ENCODE measurements at regions not wholly inside any gene's neighbourhood (a gene's known extent, or its start where the extent isn't known, plus 50 kb on each side); places are given as distances from the start of the nearest gene placed in this dataset.

GRCh38 chr18:39591649-39592048 is 2026.1 kb upstream of the CELF4 start:
- Histone ChIP-seq H3K4me3 (no peak overlapping the region), H3K27ac (no peak overlapping the region), H3K27me3 (no peaks in the 10 kb centered on the region), H3K4me1 (ENCODE audit: insufficient read depth) (no peaks in the 10 kb centered on the region), H3K36me3 (no peaks in the 10 kb centered on the region), H3K9me3 (no peaks in the 10 kb centered on the region)
- intact Hi-C loops (cut with DNase I) = no loop called here
- no peak for TF ChIP-seq CTCF (IDR thresholded peaks at IDR 0.05)
- no peak for TF ChIP-seq EP300 (IDR thresholded peaks at IDR 0.05)
- no peak for TF ChIP-seq POLR2A (IDR thresholded peaks at IDR 0.05)
- DNase-seq = no peak

GRCh38 chr18:39589496-39589895 is 2023.9 kb upstream of the CELF4 start:
- H3K36me3 ChIP-seq = no peaks in the 10 kb centered on the region

GRCh38 chr18:39587586-39587985 is 2022.0 kb upstream of the CELF4 start:
- H3K36me3 ChIP-seq = no peaks in the 10 kb centered on the region
- H3K27me3 ChIP-seq = no peaks in the 10 kb centered on the region
- H3K9me3 ChIP-seq = no peaks in the 10 kb centered on the region
- TF ChIP-seq EP300 (IDR thresholded peaks at IDR 0.05) (no peak), CTCF (IDR thresholded peaks at IDR 0.05) (no peak), POLR2A (IDR thresholded peaks at IDR 0.05) (no peak)
- H3K27ac ChIP-seq = no peak overlapping the region
- WGBS, 3 donors = 97 to 98% (median 97%) methylated on average over 1 of the region's 1 CpG
- H3K4me3 ChIP-seq = no peak overlapping the region
- no peak for DNase-seq
- H3K4me1 ChIP-seq (ENCODE audit: insufficient read depth) = no peaks in the 10 kb centered on the region
- intact Hi-C loops (cut with DNase I) = no loop called here

More at GRCh38 chr18:39589496-39589895, 2023.9 kb upstream of the CELF4 start:
- Histone ChIP-seq H3K4me1 (ENCODE audit: insufficient read depth) (no peaks in the 10 kb centered on the region), H3K27me3 (no peaks in the 10 kb centered on the region), H3K9me3 (no peaks in the 10 kb centered on the region), H3K27ac (no peak overlapping the region), H3K4me3 (no peak overlapping the region)
- DNase-seq = no peak
- TF ChIP-seq CTCF (IDR thresholded peaks at IDR 0.05) = no peak
- no peak for TF ChIP-seq POLR2A (IDR thresholded peaks at IDR 0.05)
- no peak for TF ChIP-seq EP300 (IDR thresholded peaks at IDR 0.05)
- intact Hi-C loops (cut with DNase I) = no loop called here

GRCh38 chr18:39586741-39587140 is 2021.1 kb upstream of the CELF4 start:
- H3K27me3 ChIP-seq = no peaks in the 10 kb centered on the region
- H3K4me1 ChIP-seq (ENCODE audit: insufficient read depth) = no peaks in the 10 kb centered on the region
- TF ChIP-seq POLR2A (IDR thresholded peaks at IDR 0.05) (no peak), CTCF (IDR thresholded peaks at IDR 0.05) (no peak), EP300 (IDR thresholded peaks at IDR 0.05) (no peak)
- no peak for DNase-seq
- intact Hi-C loops (cut with DNase I) = no loop called here
- H3K36me3 ChIP-seq = no peaks in the 10 kb centered on the region
- no peak overlapping the region for H3K27ac ChIP-seq
- no peaks in the 10 kb centered on the region for H3K9me3 ChIP-seq
- H3K4me3 ChIP-seq = no peak overlapping the region
- 91 to 96% (median 92%) methylated on average over 5 of the region's 5 CpGs for whole genome bisulfite sequencing, 3 donors

GRCh38 chr18:39574897-39575296 is 2009.3 kb upstream of the CELF4 start:
- 15 to 53% (median 20%) methylated on average over 4 of the region's 4 CpGs for WGBS, 3 donors
- Histone ChIP-seq H3K9me3 (no peaks in the 10 kb centered on the region), H3K4me3 (no peak overlapping the region), H3K36me3 (no peaks in the 10 kb centered on the region), H3K4me1 (ENCODE audit: insufficient read depth) (no peaks in the 10 kb centered on the region), H3K27ac (no peak overlapping the region), H3K27me3 (no peaks in the 10 kb centered on the region)
- TF ChIP-seq CTCF (IDR thresholded peaks at IDR 0.05) (no peak), EP300 (IDR thresholded peaks at IDR 0.05) (no peak), POLR2A (IDR thresholded peaks at IDR 0.05) (no peak)
- intact Hi-C loops (cut with DNase I) = no loop called here
- DNase-seq = no peak

Measured in ovary (tissue), 7 donors.